NCI-H524 treated with DMSO at 0.1 percent for 48 hours (cell line): ENCODE measurements at regions not wholly inside any gene's neighbourhood (a gene's known extent, or its start where the extent isn't known, plus 50 kb on each side); places are given as distances from the start of the nearest gene placed in this dataset.

Source experiments
- DNase-seq: peaks from one replicate; lab custom pipeline; 2025; lab: John Stamatoyannopoulos, UW

GRCh38 chr5:13567819-13568218 lies 376.7 kb downstream of the DNAH5 start:
- DNase-seq, result no peak

GRCh38 chr5:13566871-13567339 lies 377.6 kb downstream of the DNAH5 start:
- no peak for DNase-seq

GRCh38 chr5:13558408-13558807 lies 386.1 kb downstream of the DNAH5 start:
- no peak for DNase-seq

GRCh38 chr5:13553896-13554295 lies 390.6 kb downstream of the DNAH5 start:
- no peak for DNase-seq

GRCh38 chr5:13552361-13552760 lies 392.1 kb downstream of the DNAH5 start:
- DNase-seq, result no peak

GRCh38 chr5:13551645-13552044 lies 392.8 kb downstream of the DNAH5 start:
- DNase-seq, result no peak

GRCh38 chr5:13540168-13540750 lies 404.2 kb downstream of the DNAH5 start:
- DNase-seq, result no peak

- no peak for DNase-seq
Measured at GRCh38 chr5:13536933-13537332, 407.6 kb downstream of the DNAH5 start.

- no peak for DNase-seq
Measured at GRCh38 chr5:13533833-13534232, 410.7 kb downstream of the DNAH5 start.

GRCh38 chr5:13529300-13529699 lies 415.2 kb downstream of the DNAH5 start:
- no peak for DNase-seq

- no peak for DNase-seq
Measured at GRCh38 chr5:13524936-13525335, 419.6 kb downstream of the DNAH5 start.

GRCh38 chr5:13519131-13519530 lies 425.4 kb downstream of the DNAH5 start:
- no peak for DNase-seq

- DNase-seq, result no peak
Measured at GRCh38 chr5:13516195-13516594, 428.3 kb downstream of the DNAH5 start.

GRCh38 chr5:13511442-13511841 lies 433.0 kb downstream of the DNAH5 start:
- no peak for DNase-seq

GRCh38 chr5:13510616-13511015 lies 433.9 kb downstream of the DNAH5 start:
- no peak for DNase-seq

- DNase-seq, result no peak
Measured at GRCh38 chr5:13508559-13508958, 435.9 kb downstream of the DNAH5 start.

- DNase-seq, result no peak
Measured at GRCh38 chr5:13505326-13505725, 439.2 kb downstream of the DNAH5 start.

GRCh38 chr5:13503017-13503416 lies 441.5 kb downstream of the DNAH5 start:
- peak; percentile 89 for DNase-seq

GRCh38 chr5:13501176-13501575 lies 443.3 kb downstream of the DNAH5 start:
- no peak for DNase-seq

GRCh38 chr5:13498279-13498678 lies 446.2 kb downstream of the DNAH5 start:
- no peak for DNase-seq

GRCh38 chr5:13488254-13488931 lies 456.1 kb downstream of the DNAH5 start:
- no peak for DNase-seq

- no peak for DNase-seq
Measured at GRCh38 chr5:13480834-13481233, 463.7 kb downstream of the DNAH5 start.

- peak; percentile 66 for DNase-seq
Measured at GRCh38 chr5:13478831-13479465, 465.5 kb downstream of the DNAH5 start.
